Activated CD4-positive, alpha-beta T cell treated with anti-CD3 and anti-CD28 coated beads for 36 hours (primary cell): ENCODE measurements at regions not wholly inside any gene's neighbourhood (a gene's known extent, or its start where the extent isn't known, plus 50 kb on each side); places are given as distances from the start of the nearest gene placed in this dataset.

Experiments used
- ATAC-seq: fragments of 200-7000 bp; cut with Tn5 transposase; one replicate; pipeline ENCODE4 v1.10.0; 2021; ENCODE audit warnings: mild to moderate bottlenecking, moderate library complexity
- CTCF ChIA-PET: fragments of 350-600 bp; sonication (Branson Sonifier 250); formaldehyde crosslinking; loops from one replicate; lab custom pipeline; 2021; ENCODE audit warnings: antibody characterized with exemption; lab: Charles Lee
- POLR2A ChIA-PET: fragments of 350-600 bp; sonication (Branson Sonifier 250); formaldehyde crosslinking; loops from one replicate; lab custom pipeline; 2021; ENCODE audit warnings: antibody characterized with exemption, inconsistent platforms; lab: Charles Lee
- DNase-seq: peaks from one replicate; pipeline ENCODE4 v3.0.0-alpha.2; 2020
- H3K27ac Mint-ChIP-seq: one replicate; pipeline ENCODE4 v1.8.0; 2021; ENCODE audit warnings: mixed read lengths
- H3K27me3 Mint-ChIP-seq: one replicate; pipeline ENCODE4 v1.8.0; 2021; ENCODE audit warnings: mixed read lengths
- H3K36me3 Mint-ChIP-seq: one replicate; pipeline ENCODE4 v1.8.0; 2021; ENCODE audit warnings: low read depth, mixed read lengths
- H3K4me1 Mint-ChIP-seq: one replicate; pipeline ENCODE4 v1.8.0; 2021; ENCODE audit warnings: mixed read lengths
- H3K4me3 Mint-ChIP-seq: one replicate; pipeline ENCODE4 v1.8.0; 2021; ENCODE audit warnings: mild to moderate bottlenecking, moderate library complexity, mixed read lengths
- H3K9me3 Mint-ChIP-seq: one replicate; pipeline ENCODE4 v1.8.0; 2021; ENCODE audit warnings: low read depth, mixed read lengths
- intact Hi-C, 2 experiments: fragments of 100-400 bp; cut with DNase I in 1 of 2; cut with micrococcal nuclease in 1 of 2; formaldehyde crosslinking; loops; one replicate each; pipeline versions ENCODE4 v1.14.2 to v1.15.1; 2022 to 2024; cut with DNase I, micrococcal nuclease

DNA sequence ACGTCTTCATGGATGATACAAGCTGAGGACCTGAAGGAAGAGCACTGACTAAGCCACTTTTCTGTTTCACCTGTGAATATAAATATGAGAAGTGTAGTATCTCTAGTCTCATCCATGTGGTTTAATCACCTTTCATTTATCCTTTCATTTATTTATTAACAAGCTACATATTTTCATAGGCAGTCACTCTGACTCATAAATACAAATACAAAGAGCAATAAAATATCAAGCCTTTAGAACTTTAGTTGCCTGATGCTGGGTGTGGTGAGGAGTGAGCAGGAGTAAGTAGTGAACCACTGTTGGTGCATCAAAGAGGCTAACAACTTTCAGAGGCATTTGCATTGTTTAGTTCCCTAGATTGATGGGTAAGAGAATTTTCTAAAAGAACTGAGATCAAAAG, 269.0 kb upstream of the C1orf87 start:
- CTCF ChIA-PET: no interaction called here
- DNase-seq (no peak), ATAC-seq (no peak)
- Mint-ChIP-seq H3K36me3 (no peaks in the 10 kb centered on the region), H3K4me1 (no peaks in the 10 kb centered on the region), H3K4me3 (no peak overlapping the region), H3K27me3 (no peaks in the 10 kb centered on the region), H3K27ac (no peak overlapping the region), H3K9me3 (no peaks in the 10 kb centered on the region)
- POLR2A ChIA-PET: no interaction called here
- intact Hi-C loops: loop anchor here in 1 of 2 experiments (10.0 kb wide), 1 partner anchor 62 kb away; no protein-coding TSS in a partner anchor

DNA sequence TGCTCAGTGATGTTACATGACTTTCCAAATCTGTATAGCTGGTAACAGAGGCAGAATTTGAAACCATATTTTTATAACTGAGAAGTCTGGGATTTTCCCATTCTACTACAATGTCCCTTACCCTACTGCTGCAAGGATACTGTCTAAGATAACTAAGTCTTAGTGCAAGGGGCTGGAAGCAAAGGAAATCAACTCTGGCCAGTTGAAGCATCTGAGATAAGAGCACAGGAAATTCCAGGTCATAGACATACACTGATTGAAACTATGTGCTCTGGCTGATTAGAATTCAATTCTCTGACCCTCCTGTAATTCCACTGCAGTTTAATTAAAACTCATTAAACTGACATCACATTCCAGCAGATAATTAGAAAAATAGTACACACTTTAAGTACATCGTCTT, 267.7 kb upstream of the C1orf87 start:
- no peak for DNase-seq
- intact Hi-C loops: loop anchor here in 1 of 2 experiments (10.0 kb wide), 1 partner anchor 64 kb away; no protein-coding TSS in a partner anchor
- Mint-ChIP-seq H3K27ac (no peak overlapping the region), H3K36me3 (no peaks in the 10 kb centered on the region), H3K4me3 (no peak overlapping the region), H3K4me1 (no peaks in the 10 kb centered on the region), H3K9me3 (no peaks in the 10 kb centered on the region), H3K27me3 (no peaks in the 10 kb centered on the region)
- no peak for ATAC-seq
- POLR2A ChIA-PET: no interaction called here
- CTCF ChIA-PET: no interaction called here

DNA sequence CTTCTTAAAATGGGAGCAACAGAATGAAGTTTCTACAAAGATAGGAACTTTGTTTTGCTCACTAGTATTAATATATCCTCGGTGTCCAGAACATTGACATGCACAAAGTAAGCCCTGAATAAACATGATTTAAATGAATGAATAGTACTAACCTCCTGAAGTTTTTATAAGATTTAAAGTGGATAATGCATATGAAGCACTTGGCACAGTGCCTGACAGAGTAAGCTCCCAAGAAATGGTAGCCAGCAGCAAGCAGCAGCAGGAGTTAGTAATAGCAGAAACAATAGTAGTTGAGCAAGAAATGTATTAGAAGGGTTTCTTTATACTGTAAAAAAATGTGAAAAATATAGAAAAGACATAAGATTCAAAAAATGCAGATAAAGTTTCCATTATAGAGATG, 258.1 kb upstream of the C1orf87 start:
- DNase-seq: no peak
- no peak for ATAC-seq
- Mint-ChIP-seq H3K4me3 (no peak overlapping the region), H3K27ac (no peak overlapping the region), H3K27me3 (peaks cover 3% of the 10 kb centered on the region), H3K36me3 (no peaks in the 10 kb centered on the region), H3K9me3 (peaks cover under 1% of the 10 kb centered on the region), H3K4me1 (no peaks in the 10 kb centered on the region)
- POLR2A ChIA-PET: no interaction called here
- intact Hi-C loops: no loop called here
- CTCF ChIA-PET: no interaction called here

DNA sequence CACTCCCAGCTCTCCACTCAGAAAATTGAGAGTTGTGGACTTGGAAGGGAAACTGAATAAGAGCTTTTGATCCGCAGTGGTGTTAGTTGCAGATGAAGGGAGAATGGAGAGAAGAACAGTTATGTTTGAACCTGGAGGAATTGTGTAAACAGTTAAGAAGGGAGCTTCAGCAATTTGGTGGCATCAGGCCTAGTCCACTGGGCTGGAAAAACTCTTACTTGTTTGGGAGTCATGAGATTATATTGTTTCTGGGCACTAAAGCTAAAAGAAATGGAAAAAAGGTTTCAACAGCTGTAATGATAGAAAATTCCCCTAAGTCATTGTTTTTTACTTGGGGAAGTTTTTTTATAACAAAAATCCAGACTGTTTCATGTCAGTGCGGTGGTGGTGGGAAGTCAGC, 256.1 kb upstream of the C1orf87 start:
- Mint-ChIP-seq H3K4me3 (no peak overlapping the region), H3K4me1 (no peaks in the 10 kb centered on the region), H3K27ac (no peak overlapping the region), H3K36me3 (no peaks in the 10 kb centered on the region), H3K27me3 (peaks cover 3% of the 10 kb centered on the region), H3K9me3 (peaks cover 4% of the 10 kb centered on the region)
- intact Hi-C loops: no loop called here
- POLR2A ChIA-PET: no interaction called here
- CTCF ChIA-PET: no interaction called here
- DNase-seq (no peak), ATAC-seq (no peak)

DNA sequence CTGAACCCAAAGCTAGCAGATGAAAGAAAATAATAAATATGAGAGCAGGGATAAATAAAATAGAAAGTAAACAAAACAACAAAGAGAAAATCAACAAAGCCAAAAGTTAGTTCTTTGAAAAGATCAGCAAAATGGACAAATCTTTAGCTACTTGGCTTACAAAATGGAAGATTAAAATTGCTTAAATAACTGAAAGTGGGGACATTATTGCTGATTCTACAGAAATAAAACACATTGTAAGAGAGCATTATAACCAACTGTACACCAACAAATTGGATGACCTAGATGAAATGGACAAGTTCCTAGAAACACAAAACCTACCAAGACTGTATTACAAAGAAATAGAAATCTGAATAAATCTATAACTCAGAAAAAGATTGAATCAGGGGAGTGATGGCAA, 238.3 kb upstream of the C1orf87 start:
- POLR2A ChIA-PET: no interaction called here
- Mint-ChIP-seq H3K27me3 (no peaks in the 10 kb centered on the region), H3K9me3 (peaks cover 3% of the 10 kb centered on the region), H3K4me1 (no peaks in the 10 kb centered on the region), H3K27ac (no peak overlapping the region), H3K36me3 (no peaks in the 10 kb centered on the region), H3K4me3 (no peak overlapping the region)
- no peak for DNase-seq
- CTCF ChIA-PET: no interaction called here
- intact Hi-C loops: no loop called here
- no peak for ATAC-seq

DNA sequence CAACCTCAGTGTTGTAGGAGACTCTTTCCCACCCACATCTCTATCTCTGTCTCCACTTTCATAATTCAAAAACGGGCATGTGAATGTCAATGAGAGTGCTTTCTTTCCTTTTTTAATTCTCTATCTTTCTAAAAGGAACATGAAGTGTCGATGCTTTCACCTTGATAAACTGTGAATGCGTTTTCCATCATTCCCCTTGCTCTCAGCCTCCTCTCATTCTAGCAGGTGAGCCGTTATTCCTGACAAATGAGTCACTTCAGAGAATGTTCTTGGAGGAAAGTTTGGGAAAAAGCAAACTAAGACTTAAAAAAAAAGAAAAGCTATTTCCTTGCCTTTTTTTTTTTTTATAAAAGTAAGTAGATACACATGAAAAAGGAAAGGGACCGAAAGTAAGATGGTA, 226.0 kb upstream of the C1orf87 start:
- ChIA-PET POLR2A (no interaction called here), CTCF (interaction anchor here (1.0 kb wide), 1 partner anchor 17 kb away, joined by 3 read pairs; no protein-coding TSS in a partner anchor)
- intact Hi-C loops: no loop called here
- ATAC-seq: no peak
- no peak overlapping the region for H3K4me3 Mint-ChIP-seq
- H3K27me3 Mint-ChIP-seq: peaks cover 2% of the 10 kb centered on the region
- H3K9me3 Mint-ChIP-seq: peaks cover 2% of the 10 kb centered on the region
- no peaks in the 10 kb centered on the region for H3K4me1 Mint-ChIP-seq
- DNase-seq: no peak
- H3K27ac Mint-ChIP-seq: no peak overlapping the region
- no peaks in the 10 kb centered on the region for H3K36me3 Mint-ChIP-seq

DNA sequence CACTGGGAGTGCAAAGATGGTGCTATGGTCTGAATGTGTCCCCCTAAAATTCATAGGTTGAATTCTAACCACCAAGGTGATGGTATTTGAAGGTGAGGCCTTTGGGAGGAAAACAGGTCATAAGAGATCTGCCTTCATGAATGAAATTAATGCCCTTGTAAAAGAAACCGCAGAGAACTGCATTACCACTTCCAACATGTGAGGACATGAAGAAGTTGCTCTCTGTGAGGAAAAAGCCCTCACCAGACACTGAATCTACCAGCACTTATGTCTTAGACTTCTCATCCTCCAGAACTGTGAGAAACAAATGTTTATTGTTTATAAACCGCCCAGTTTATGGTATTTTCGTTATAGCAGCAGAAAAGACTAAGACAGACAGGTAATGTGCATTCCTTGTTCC, 224.7 kb upstream of the C1orf87 start:
- Mint-ChIP-seq H3K27me3 (peaks cover 4% of the 10 kb centered on the region), H3K9me3 (peaks cover under 1% of the 10 kb centered on the region), H3K27ac (no peak overlapping the region), H3K4me1 (no peaks in the 10 kb centered on the region), H3K36me3 (no peaks in the 10 kb centered on the region), H3K4me3 (no peak overlapping the region)
- ATAC-seq (no peak), DNase-seq (no peak)
- ChIA-PET CTCF (no interaction called here), POLR2A (no interaction called here)
- intact Hi-C loops: no loop called here

DNA sequence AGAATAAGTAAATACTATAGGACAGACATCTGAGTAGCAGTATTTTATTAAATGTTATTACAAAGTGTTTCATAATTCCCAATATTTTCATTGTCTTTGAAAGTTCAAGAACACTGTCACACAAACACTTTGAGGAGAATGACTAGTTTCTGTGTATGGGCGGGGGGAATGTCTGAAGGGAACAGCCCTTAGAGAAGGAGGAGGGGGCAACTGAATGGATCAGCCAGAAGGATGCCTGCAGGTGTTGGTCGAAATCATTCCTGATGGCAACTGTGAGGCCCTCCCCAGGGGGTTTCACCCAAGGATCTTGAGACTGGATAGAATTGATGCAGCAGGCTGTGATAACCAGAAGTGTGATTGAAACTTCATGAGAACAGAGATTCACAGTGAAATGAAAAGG, 223.2 kb upstream of the C1orf87 start:
- H3K27ac Mint-ChIP-seq: no peak overlapping the region
- peaks cover 4% of the 10 kb centered on the region for H3K27me3 Mint-ChIP-seq
- H3K4me1 Mint-ChIP-seq: no peaks in the 10 kb centered on the region
- intact Hi-C loops: no loop called here
- DNase-seq (no peak), ATAC-seq (no peak)
- ChIA-PET POLR2A (no interaction called here), CTCF (no interaction called here)
- H3K9me3 Mint-ChIP-seq: no peaks in the 10 kb centered on the region
- no peaks in the 10 kb centered on the region for H3K36me3 Mint-ChIP-seq
- no peak overlapping the region for H3K4me3 Mint-ChIP-seq

DNA sequence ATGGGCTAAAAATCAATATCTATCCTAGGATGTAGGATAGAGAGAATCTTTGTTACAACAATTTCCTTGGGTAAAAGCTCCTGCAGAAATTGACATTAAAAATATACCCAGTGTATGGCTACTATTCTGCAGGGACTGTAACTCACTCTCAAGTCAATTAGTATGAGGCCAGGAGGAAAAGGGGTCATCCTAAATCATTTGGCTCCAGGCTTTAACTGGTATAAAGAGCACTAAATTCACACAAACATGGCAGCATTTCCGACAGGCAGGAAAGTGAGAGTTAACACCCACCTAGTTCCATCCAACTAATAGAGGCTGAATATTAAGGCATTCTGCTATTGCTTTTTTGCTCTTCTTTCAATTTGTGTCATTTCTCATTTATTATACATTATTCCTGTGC, 218.6 kb upstream of the C1orf87 start:
- Mint-ChIP-seq H3K27me3 (peaks cover 4% of the 10 kb centered on the region), H3K4me3 (no peak overlapping the region), H3K36me3 (no peaks in the 10 kb centered on the region), H3K9me3 (no peaks in the 10 kb centered on the region), H3K27ac (no peak overlapping the region), H3K4me1 (no peaks in the 10 kb centered on the region)
- DNase-seq (no peak), ATAC-seq (no peak)
- ChIA-PET POLR2A (no interaction called here), CTCF (no interaction called here)
- intact Hi-C loops: no loop called here

DNA sequence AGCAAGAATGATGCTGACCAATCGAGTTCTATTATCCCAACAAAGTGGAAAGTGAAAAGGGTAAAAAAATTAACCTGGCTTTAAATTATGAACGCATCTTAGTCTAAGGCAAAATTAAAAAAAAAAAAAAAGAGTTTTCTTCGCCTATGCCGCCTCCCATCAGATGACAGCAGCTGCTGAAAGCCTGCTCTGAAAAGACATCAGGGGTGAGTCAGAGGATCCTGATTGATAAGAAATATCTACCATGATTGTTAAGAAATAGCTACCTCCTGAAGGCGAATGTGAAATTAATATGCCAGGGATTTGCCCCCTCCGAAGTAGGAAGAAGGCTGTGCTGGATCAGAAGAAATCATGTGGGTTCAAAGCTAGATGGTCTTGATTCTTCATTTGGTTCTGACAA, 216.8 kb upstream of the C1orf87 start:
- no peak for ATAC-seq
- Mint-ChIP-seq H3K4me3 (no peak overlapping the region), H3K36me3 (no peaks in the 10 kb centered on the region), H3K9me3 (no peaks in the 10 kb centered on the region), H3K27ac (no peak overlapping the region), H3K4me1 (no peaks in the 10 kb centered on the region), H3K27me3 (peaks cover 2% of the 10 kb centered on the region)
- ChIA-PET CTCF (interaction anchor here (0.6 to 0.8 kb wide), 3 partner anchors 21 to 311 kb away, joined by 3 to 5 read pairs (median 4); no protein-coding TSS in a partner anchor), POLR2A (no interaction called here)
- intact Hi-C loops: no loop called here
- no peak for DNase-seq

DNA sequence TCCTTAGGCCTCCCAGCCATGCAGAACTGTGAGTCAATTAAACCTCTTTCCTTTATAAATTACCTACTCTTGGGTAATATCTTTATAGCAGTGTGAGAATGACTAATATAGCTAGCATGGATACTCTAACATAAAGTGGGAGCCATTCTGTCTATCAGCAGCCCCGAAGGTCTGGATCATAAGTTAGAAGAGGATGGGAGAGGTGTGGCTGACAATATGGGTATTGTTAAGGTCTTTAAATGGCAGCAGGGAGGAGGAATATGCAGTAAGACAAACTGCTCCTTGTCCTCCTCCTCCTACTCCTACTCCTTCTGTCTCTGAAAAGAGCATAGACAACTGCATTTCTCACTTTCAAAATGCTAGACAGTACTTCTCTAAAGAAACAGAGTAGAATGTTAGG, 214.0 kb upstream of the C1orf87 start:
- no peak overlapping the region for H3K27ac Mint-ChIP-seq
- no peaks in the 10 kb centered on the region for H3K27me3 Mint-ChIP-seq
- POLR2A ChIA-PET: no interaction called here
- no peak for DNase-seq
- no peaks in the 10 kb centered on the region for H3K4me1 Mint-ChIP-seq
- CTCF ChIA-PET: no interaction called here
- no peaks in the 10 kb centered on the region for H3K36me3 Mint-ChIP-seq
- no peak overlapping the region for H3K4me3 Mint-ChIP-seq
- ATAC-seq: no peak
- H3K9me3 Mint-ChIP-seq: no peaks in the 10 kb centered on the region
- intact Hi-C loops: no loop called here

DNA sequence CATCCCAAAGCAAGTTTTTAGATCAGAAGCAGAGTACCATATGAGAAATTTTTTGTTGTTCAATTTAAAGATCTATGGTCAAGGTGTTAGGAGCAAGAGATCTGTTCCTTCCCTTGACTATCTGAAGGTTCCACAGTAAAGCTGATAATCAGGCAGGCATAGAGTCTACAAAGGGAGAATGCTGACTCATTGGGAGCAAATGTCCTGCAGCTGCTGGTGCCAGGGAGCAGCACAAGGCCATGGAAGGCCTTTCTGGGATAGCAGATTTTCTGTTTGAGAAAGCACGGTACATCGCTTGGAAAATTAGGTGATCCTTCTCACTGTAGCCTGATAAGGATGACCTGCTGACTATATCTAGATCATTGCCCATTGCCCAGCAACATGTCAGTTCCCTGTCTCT, 210.1 kb upstream of the C1orf87 start:
- no peaks in the 10 kb centered on the region for H3K9me3 Mint-ChIP-seq
- ATAC-seq (no peak), DNase-seq (no peak)
- ChIA-PET POLR2A (no interaction called here), CTCF (no interaction called here)
- peaks cover 9% of the 10 kb centered on the region for H3K4me1 Mint-ChIP-seq
- H3K4me3 Mint-ChIP-seq: no peak overlapping the region
- intact Hi-C loops: no loop called here
- H3K27ac Mint-ChIP-seq: no peak overlapping the region
- H3K36me3 Mint-ChIP-seq: no peaks in the 10 kb centered on the region
- no peaks in the 10 kb centered on the region for H3K27me3 Mint-ChIP-seq
